ENCODE measurements at regions not wholly inside any gene's neighbourhood (a gene's known extent, or its start where the extent isn't known, plus 50 kb on each side); places are given as distances from the start of the nearest gene placed in this dataset.

DNA sequence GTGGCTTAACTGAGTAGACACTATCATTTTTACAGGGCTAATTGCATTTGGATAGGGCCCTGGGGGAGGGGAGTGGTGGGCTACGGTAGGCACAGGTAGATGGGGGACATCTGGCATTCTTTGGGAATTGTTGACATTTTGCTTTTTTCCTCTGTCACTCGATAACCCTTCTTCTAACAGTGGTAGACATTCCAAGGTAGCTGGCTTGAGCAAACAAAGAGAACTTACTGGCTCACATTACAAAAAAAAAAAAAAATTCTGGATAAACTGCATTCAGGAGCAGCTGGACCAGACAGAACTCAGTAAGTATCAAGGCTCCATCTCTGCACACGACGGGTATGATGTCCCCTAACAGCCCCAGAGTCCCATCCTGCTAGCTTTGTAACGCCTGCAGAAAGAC lies 585.2 kb downstream of the ZNF608 start:
- Histone ChIP-seq H3K9me2 (no peaks in the 10 kb centered on the region), H2AFZ (ENCODE audit: low read depth) (no peak overlapping the region), H3K4me1 (ENCODE audit: control insufficient read depth in 1 of 2, insufficient read depth in 2 of 2, low read depth in 1 of 2, low read length in 1 of 2) (peaks cover 0 to 3% of the 10 kb centered on the region in 2 experiments; a peak in 1 of 4 replicates), H3K9me3 (no peaks in the 10 kb centered on the region), H3K4me2 (no peak overlapping the region), H4K20me1 (ENCODE audit: insufficient read depth) (no peaks in the 10 kb centered on the region), H3K27ac (ENCODE audit: low read depth in 2 of 2, low read length in 1 of 2) (no peak overlapping the region), H3K4me3 (ENCODE audit: low read depth in 2 of 2, low read length in 1 of 2) (no peak overlapping the region), H3K36me3 (replicated peaks in 1 of 2; ENCODE audit: control insufficient read depth in 1 of 2, insufficient read depth in 2 of 2, low read length in 1 of 2) (no peaks in the 10 kb centered on the region), H3K27me3 (ENCODE audit: insufficient read depth) (no peaks in the 10 kb centered on the region), H3F3A (replicated peaks; ENCODE audit: insufficient read depth) (no peaks in the 10 kb centered on the region), H3K9ac (no peak overlapping the region), H3K79me2 (ENCODE audit: insufficient read depth) (no peaks in the 10 kb centered on the region)
- no peak for TF ChIP-seq POLR2AphosphoS5 (IDR thresholded peaks at IDR 0.05; ENCODE audit: low read depth, low read length)
- no peak for TF ChIP-seq TAF1 (IDR thresholded peaks at IDR 0.05; ENCODE audit: borderline replicate concordance, low read depth, low read length)
- no peak for TF ChIP-seq TEAD4 (IDR thresholded peaks at IDR 0.05; ENCODE audit: borderline replicate concordance, insufficient read depth)
- no peak for TF ChIP-seq RCOR1 (IDR thresholded peaks at IDR 0.05; ENCODE audit: low read length)
- no peak for TF ChIP-seq USF1 (IDR thresholded peaks at IDR 0.05; ENCODE audit: borderline replicate concordance, low read depth)
- TF ChIP-seq, protein P1, sequence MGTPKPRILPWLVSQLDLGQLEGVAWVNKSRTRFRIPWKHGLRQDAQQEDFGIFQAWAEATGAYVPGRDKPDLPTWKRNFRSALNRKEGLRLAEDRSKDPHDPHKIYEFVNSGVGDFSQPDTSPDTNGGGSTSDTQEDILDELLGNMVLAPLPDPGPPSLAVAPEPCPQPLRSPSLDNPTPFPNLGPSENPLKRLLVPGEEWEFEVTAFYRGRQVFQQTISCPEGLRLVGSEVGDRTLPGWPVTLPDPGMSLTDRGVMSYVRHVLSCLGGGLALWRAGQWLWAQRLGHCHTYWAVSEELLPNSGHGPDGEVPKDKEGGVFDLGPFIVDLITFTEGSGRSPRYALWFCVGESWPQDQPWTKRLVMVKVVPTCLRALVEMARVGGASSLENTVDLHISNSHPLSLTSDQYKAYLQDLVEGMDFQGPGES (IDR thresholded peaks at IDR 0.05; ENCODE audit: low read depth, low read length) = no peak
- TF ChIP-seq EP300 (IDR thresholded peaks at IDR 0.05; ENCODE audit: borderline replicate concordance in 1 of 2, low read depth in 1 of 2, low read length in 1 of 2) = no peak
- no peak for TF ChIP-seq MXI1 (IDR thresholded peaks at IDR 0.05; ENCODE audit: low read depth, low read length)
- TF ChIP-seq, protein P2, sequence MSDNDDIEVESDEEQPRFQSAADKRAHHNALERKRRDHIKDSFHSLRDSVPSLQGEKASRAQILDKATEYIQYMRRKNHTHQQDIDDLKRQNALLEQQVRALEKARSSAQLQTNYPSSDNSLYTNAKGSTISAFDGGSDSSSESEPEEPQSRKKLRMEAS (IDR thresholded peaks at IDR 0.05; ENCODE audit: low read depth) = no peak
- no peak for TF ChIP-seq NFIC (IDR thresholded peaks at IDR 0.05; ENCODE audit: borderline replicate concordance)
- TF ChIP-seq SIN3A (IDR thresholded peaks at IDR 0.05; ENCODE audit: borderline replicate concordance, low read depth, low read length) = no peak
- TF ChIP-seq EZH2phosphoT487 (IDR thresholded peaks at IDR 0.05; ENCODE audit: borderline replicate concordance, low read depth) = no peak
- TF ChIP-seq JUND (IDR thresholded peaks at IDR 0.05) = no peak
- TF ChIP-seq SMC3 (IDR thresholded peaks at IDR 0.05; ENCODE audit: low read depth, low read length) = no peak
- TF ChIP-seq YY1 (IDR thresholded peaks at IDR 0.05; ENCODE audit: low read depth) = no peak
- no peak for TF ChIP-seq GATA2 (CRISPR knock-in tag; IDR thresholded peaks at IDR 0.05)
- no peak for TF ChIP-seq USF2 (IDR thresholded peaks at IDR 0.05; ENCODE audit: borderline replicate concordance, low read depth, low read length)
- no peak for TF ChIP-seq TCF12 (IDR thresholded peaks at IDR 0.05)
- TF ChIP-seq RFX5 (IDR thresholded peaks at IDR 0.05; ENCODE audit: low read length) = no peak
- TF ChIP-seq RAD21 (IDR thresholded peaks at IDR 0.05; ENCODE audit: low read length) = no peak
- WGBS (ENCODE audit: low lambda C conversion rate) = 60% methylated on average over 5 of the region's 5 CpGs
- DNase-seq = no peak
- CTCF ChIA-PET = no interaction called here
- POLR2A ChIA-PET = no interaction called here

Data from SK-N-SH (cell line).